T-helper 1 cell (primary cell): ENCODE measurements at regions not wholly inside any gene's neighbourhood (a gene's known extent, or its start where the extent isn't known, plus 50 kb on each side); places are given as distances from the start of the nearest gene placed in this dataset.
"Not testable (repeated sequence)": the region's sequence is repeated elsewhere in the genome, so short reads cannot be mapped to it uniquely, and the experiment has no call there.

Source experiments
- DNase-seq, 5 donors: peaks; one replicate each; pipeline ENCODE4 v3.0.0-alpha.2; 2012 to 2020

DNA sequence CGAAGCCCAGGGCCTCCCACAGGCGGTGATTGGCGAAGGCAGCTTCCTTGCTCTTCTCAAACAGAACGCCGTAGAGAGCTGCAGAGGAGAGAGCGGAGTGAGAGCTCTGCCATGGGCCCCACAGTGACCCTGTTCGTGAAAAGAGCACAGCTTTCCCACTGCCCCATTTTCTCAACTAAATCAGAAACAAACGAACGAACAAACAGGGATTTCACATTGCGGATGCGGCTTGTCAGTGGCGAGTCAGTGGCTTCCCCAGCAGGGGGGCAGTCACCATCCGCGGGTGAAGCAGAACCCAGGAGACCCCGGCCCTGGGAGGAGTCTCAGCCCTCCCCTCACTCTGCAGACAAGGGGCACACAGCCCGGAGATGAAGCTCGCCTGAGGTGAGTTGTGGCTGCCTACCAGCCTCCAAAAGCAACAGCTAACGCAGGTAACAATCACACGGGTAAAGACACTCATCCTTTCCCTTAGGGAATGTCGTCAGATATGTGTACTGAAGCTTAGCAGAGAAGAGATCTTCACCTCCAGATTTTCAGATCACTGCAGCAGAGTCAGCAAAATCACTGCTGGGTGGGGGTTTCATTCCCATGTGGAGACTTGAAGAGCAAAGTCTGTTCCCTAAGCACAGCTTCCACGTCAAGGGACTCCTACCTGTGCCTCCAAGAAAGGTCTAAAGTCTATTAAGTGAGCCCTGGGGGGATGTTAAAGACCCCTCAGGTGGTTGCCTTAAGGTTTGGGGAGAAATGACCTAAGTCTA, 51.2 kb upstream of the GPR31 start:
- no peak for DNase-seq

DNA sequence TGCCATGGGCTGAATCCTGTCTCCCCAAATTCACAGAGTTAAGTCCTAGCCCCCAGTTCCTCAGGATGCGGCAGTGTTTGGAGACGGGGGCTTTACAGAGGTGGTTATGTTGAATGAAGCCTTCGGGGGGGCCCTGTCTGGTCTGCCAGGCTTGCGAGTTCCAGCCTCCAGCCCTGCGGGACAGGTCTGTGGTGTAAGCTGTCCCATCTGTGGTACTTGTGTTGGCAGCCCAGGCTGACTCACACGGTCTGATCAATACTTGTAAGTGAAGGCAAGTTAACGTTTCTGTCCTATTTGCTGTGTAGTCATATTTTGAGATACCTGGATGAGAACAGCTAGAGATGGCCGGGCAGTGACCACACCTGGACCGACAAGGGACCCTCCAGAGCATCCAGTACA, 51.8 kb upstream of the GPR31 start:
- no peak for DNase-seq

DNA sequence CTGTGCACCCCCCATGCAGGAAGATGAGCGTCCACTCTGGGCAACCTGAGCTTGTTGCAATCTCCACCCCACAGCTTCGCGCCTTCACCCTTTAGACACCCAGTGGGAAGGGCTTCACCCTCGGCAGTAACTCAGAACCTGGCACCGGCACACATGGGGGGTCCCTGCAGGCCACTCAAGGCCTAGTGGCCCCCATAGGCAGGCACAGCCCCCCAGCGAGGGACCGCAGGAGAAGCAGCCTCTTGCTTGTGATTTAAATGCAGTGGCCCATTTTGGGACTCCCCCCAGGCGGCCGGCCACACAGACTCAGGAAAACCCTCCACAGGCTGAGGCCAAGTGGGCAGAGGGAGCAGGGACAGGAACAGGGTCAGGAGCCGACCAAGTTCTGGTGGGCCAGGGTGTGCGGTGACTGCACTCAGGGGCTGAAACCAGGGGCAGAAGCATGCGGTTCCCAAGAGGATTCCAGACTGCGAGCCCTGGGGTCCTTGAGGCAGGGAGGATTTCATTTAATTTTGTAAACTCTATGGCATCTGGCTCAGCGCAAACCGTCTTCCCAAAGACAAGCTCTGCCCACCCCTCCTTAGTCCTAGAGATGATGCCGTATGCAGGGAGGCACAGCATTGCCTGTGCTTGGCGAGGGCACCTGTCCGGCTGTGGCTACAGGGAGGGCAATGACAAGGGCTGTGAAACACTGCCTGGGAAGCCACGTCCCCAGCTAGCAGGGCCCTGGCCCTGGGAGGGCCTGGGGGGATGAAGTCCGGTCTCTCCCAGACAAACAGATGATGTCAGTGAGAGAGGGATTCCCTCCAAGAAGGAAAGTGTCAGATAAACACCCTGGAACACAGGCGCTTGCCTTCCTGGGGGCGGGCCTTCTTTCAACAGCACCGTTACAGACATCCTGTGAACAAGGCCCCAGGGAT, 52.9 kb upstream of the GPR31 start:
- DNase-seq, result no peak

- DNase-seq, result no peak
Observed at GRCh38 chr6:167211295-167211648, 53.5 kb upstream of the GPR31 start.

- DNase-seq, result no peak
Observed at GRCh38 chr6:167211881-167212712, 54.3 kb upstream of the GPR31 start.

- peak in 1 of 5 donors; percentile 12 for DNase-seq
Observed at GRCh38 chr6:167212713-167213005, 54.9 kb upstream of the GPR31 start.

- DNase-seq, result no peak
Observed at GRCh38 chr6:167214206-167214605, 56.4 kb upstream of the GPR31 start.

DNA sequence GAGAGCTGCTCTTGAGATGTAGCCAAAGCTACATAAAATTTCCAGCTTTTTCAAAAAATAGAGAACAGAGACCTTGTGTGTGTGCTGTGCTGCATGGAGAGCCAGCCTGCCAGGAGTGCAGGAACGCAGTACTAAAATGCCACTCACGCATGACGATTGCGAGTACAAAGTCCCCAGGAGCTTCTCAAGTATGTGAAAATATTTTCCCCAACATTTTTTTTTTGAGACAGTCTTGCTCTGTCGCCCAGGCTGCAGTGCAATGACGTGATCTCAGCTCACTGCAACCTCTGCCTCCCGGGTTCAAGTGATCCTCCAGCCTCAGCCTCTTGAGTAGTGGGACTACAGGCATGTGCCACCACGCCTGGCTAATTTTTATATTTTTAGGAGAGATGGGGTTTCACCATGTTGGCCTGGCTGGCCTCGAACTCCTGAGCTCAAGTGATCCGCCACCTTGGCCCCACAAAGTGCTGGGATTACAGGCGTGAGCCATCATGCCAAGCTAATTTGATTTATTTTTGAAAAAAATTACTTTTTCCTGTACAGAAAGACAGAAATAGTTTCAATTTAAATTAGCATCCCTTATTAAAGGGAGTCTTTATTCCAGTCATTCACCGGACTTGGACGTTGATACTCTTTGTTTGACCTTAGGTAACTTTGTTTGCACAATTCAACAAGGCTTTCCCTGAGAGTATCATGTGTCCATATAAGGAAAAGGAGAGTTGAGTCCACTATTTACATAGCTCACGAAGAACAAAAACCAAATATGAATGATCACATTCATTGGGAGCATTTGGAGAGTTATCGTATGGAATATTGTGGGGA, 57.9 kb upstream of the GPR31 start:
- not testable (repeated sequence) for DNase-seq

GRCh38 chr6:167216390-167217050, 58.7 kb upstream of the GPR31 start:
- DNase-seq, result not testable (repeated sequence)

- DNase-seq, result not testable (repeated sequence)
Observed at GRCh38 chr6:167217073-167217472, 59.3 kb upstream of the GPR31 start.

GRCh38 chr6:167217951-167218759, 60.4 kb upstream of the GPR31 start:
- DNase-seq, result peak in 2 of 5 donors; percentile 19 to 23

DNA sequence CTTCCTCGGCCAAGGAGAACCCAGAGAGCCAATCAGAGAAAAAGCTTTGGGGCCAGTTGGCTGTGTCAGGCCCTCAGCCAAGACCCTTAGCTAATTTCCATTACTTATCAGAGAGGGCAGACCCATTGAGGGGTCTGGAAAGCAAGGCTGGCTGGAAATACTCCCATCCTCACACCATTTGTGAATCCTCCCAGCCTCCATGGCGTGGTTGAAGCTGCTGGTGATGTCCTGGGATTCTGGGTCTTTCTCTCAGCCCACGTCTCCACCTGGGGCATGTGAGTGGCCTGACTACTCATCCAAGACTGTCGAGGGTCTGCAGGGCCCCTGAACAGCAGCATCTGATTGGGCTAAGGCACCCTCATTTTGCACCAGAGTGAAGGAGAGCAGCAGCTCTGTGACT, 61.3 kb upstream of the GPR31 start:
- not testable (repeated sequence) for DNase-seq

- DNase-seq, result no peak
Observed at GRCh38 chr6:167219967-167220512, 62.3 kb upstream of the GPR31 start.

GRCh38 chr6:167221400-167222201, 63.8 kb upstream of the GPR31 start:
- no peak for DNase-seq

- DNase-seq, result not testable (repeated sequence)
Observed at GRCh38 chr6:167225566-167226382, 65.3 kb upstream of the UNC93A start.

DNA sequence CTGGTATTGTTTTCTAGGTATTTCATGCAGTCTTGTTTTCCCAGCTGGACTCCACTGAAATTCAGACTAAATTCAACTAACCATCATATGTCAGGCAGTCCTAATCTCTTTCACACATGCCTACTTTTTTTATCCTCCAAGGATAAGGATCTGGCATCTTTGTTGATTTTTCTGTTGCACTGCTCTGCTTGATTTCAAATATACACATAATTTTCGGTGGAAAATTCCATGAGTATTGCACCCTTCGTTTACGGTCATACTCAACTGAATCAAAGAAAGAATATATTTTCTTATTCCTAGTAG, 64.8 kb upstream of the UNC93A start:
- DNase-seq, result no peak

DNA sequence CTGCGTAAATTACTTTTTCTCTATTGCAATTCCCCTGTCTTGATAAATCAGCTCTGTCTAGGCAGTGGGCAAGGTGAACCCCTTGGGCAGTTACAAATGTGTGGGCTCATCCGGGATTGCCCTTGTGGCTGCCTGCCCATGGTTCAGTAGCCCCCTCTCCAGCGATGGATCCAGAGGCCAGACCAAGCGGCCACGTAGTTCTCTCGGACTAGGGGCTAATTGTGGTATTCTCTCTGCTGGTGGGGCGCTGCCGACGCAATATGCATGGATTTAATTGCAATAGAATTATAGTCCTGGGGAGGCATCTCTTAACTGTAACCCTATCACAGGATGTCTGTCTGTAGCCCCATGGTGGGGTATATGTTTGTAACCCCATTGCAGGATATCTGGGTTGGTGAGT, 64.3 kb upstream of the UNC93A start:
- no peak for DNase-seq

- DNase-seq, result no peak
Observed at GRCh38 chr6:167227984-167228383, 63.1 kb upstream of the UNC93A start.

- no peak for DNase-seq
Observed at GRCh38 chr6:167229586-167229985, 61.5 kb upstream of the UNC93A start.
